ENCODE measurements at regions not wholly inside any gene's neighbourhood (a gene's known extent, or its start where the extent isn't known, plus 50 kb on each side); places are given as distances from the start of the nearest gene placed in this dataset.

- no peaks in the 10 kb centered on the region for H3K36me3 ChIP-seq (ENCODE audit: insufficient read depth)
- no peaks in the 10 kb centered on the region for H3K36me3 Mint-ChIP-seq (ENCODE audit: low read depth)
- no peak overlapping the region for H3K4me3 Mint-ChIP-seq
- H3K27me3 ChIP-seq (ENCODE audit: insufficient read depth): no peaks in the 10 kb centered on the region
- no peaks in the 10 kb centered on the region for H3K4me1 ChIP-seq (ENCODE audit: insufficient read depth)
- no peaks in the 10 kb centered on the region for H3F3A ChIP-seq (replicated peaks; ENCODE audit: low read depth)
- TF ChIP-seq REST (IDR thresholded peaks at IDR 0.05; ENCODE audit: unreplicated experiment) (no peak), NANOG (IDR thresholded peaks at IDR 0.05; ENCODE audit: borderline replicate concordance) (no peak), EZH2 (IDR thresholded peaks at IDR 0.05; ENCODE audit: low read depth, unreplicated experiment) (no peak), EZH2phosphoT487 (IDR thresholded peaks at IDR 0.05; ENCODE audit: unreplicated experiment) (no peak), ETS1 (IDR thresholded peaks at IDR 0.05) (no peak), ZNF331 (CRISPR knock-in tag; IDR thresholded peaks at IDR 0.05; ENCODE audit: low read depth) (no peak), ZNF462 (CRISPR knock-in tag; IDR thresholded peaks at IDR 0.05) (no peak), CTCF (conservative IDR thresholded peaks at IDR 0.05; ENCODE audit: low read depth in 2 of 2) (no peak), CREB1 (CRISPR knock-in tag; IDR thresholded peaks at IDR 0.05; ENCODE audit: low read depth) (no peak), POLR2AphosphoS5 (IDR thresholded peaks at IDR 0.05; ENCODE audit: low read depth) (no peak), JUNB (IDR thresholded peaks at IDR 0.05; ENCODE audit: unreplicated experiment) (no peak)
- H3K9me2 ChIP-seq (ENCODE audit: insufficient read depth): no peaks in the 10 kb centered on the region
- no peak for DNase-seq (ENCODE audit: low spot score)
- peaks cover 3% of the 10 kb centered on the region; the same call in 1 of the 3 replicates for H3K4me1 Mint-ChIP-seq
- no peak for ATAC-seq
- H2AFZ ChIP-seq: no peak overlapping the region
- no peaks in the 10 kb centered on the region for H3K27me3 Mint-ChIP-seq (ENCODE audit: insufficient read depth, low read depth, poor library complexity)
- no peak overlapping the region for H3K27ac ChIP-seq (ENCODE audit: low read depth)
- no peaks in the 10 kb centered on the region for H3K9me3 Mint-ChIP-seq
- H3K27ac Mint-ChIP-seq: no peak overlapping the region
- H4K20me1 ChIP-seq (replicated peaks; ENCODE audit: insufficient read depth): no peaks in the 10 kb centered on the region
- no peak overlapping the region for H3K4me3 ChIP-seq
- H3K4me2 ChIP-seq: no peak overlapping the region
- no peaks in the 10 kb centered on the region for H3K79me2 ChIP-seq (replicated peaks; ENCODE audit: insufficient read depth)
Observed at GRCh38 chr7:94272821-94273583, 121.7 kb upstream of the COL1A2 start.
